Caki2 (cell line): ENCODE measurements at regions not wholly inside any gene's neighbourhood (a gene's known extent, or its start where the extent isn't known, plus 50 kb on each side); places are given as distances from the start of the nearest gene placed in this dataset.
"Not testable (repeated sequence)": the region's sequence is repeated elsewhere in the genome, so short reads cannot be mapped to it uniquely, and the experiment has no call there.

Experiments used
- DNase-seq: peaks from one replicate; pipeline ENCODE4 v3.0.0-alpha.2; 2015; ENCODE audit warnings: low read depth
- in situ Hi-C: cut with HindIII; loops from 2 replicates; pipeline ENCODE4 v1.10.0; 2016; ENCODE audit warnings: low sequenced_read_pairs, low pct_unique_long_range_greater_than_20kb, mixed read lengths

DNA sequence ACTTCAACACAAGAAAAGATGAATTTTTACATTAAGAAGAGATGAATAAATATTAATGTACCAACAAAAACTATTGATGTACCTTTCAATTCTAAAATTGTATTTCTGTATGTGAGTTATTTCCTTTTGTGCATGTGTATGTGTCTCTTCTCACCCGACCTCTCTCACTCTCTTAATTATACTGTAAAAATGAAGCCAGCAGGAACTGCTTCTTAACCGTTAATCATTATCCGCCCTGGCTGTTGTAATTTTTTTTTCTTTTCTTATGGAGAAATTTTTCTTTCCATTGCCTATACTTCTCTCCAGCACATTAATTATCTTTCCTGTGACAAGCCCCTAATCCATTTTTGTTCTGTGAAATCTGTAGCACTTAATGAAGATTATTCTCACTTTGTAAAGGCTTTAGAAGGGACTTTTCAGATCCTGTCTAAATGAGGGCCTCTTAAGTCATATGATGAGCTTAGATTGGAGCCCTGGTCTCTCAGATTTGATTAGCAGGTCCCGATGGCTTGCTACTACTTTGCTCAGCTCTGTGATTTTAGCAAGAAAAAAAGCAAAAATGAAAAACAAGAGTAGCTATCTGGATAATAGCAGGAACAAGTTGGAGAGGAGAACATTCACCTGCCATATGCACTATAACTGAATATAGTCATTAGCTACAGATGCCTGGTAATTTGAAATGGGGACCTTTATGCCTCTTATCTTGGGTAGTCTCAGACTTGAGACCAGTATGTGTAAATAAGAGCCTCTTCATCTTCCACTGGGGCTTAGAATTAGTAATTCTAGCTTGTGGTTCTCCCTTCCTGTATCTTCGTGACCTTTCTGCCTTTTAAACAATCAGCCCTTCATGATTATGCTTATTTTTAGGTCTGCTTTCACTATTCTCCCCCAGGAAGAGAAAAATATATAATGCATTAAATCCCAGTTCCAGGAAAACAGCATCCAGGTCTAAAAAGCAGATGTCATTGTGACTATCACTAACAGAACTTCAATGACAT lies 80.0 kb upstream of the COL1A2 start:
- in situ Hi-C loops = no loop called here
- no peak for DNase-seq

DNA sequence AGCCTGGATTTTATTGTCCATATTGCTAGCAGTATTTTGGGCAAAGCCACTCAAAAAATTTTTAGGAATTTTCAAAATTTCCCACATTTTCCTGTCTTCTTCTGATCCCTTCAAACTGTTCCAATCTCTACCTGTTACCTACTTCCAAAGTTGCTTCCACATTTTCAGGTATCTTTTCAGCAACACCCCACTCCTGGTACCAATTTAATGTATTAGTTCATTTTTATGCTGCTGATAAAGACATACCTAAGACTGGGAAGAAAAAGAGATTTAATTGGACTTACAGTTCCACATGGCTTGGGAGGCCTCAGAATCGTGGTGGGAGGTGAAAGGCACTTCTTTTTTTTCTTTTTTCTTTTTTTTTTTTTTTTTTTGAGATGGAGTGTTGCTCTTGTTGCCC lies 73.6 kb upstream of the COL1A2 start:
- DNase-seq, in situ Hi-C loops: not testable (repeated sequence)

DNA sequence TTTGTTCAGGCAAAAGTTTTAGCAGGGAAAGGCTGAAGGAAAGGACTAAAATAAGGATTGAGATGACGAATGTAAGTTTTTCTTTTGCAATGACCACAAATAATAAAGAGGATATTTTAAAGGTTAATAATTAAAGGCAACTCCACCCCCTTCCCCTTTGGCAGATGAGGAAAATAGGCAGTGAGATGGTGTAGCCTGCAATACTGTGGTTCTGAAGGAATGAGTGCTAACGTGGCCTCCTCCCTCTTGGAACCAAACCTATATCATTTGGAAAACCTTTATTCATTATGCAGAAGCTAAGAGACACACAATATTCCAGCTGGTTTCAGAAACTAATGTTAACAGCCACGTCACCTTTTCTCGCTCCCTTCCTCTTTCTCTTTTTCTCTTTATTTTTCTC lies 70.9 kb upstream of the COL1A2 start:
- DNase-seq = no peak
- in situ Hi-C loops = no loop called here

DNA sequence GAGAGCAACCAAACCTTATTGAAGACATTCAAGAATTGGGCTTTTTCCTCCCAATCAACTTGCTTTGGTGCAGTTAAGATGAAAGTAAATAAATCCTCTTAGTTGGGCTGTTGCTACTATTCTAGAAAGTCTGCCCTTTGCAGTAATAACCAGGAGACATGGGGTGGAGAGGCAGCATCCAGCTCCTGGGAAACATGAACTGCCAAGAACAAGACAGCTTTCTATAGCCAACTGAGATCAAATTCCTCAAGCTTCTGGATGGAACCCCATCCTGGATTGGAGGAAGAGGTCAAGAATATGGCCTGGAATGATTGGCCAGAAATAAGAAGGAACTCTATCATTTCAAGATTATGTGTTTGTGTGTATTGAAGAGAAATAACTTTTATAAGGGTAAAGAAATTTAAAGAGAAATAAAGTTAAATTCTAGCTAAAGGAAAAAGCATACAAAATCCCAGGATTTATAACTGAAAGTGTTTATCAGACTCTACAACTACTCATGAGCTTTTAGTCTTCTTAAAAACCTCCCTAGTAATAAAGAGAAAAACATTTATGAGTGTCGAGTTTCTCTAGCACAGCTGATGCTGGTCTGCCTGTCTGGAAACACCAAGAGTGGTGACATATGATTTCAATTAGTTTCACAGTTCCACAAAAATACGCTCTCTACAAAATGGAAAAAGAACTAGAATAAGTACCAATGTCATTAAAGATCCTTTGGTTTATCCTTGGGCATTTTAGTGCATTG lies 70.1 kb upstream of the COL1A2 start:
- in situ Hi-C loops = no loop called here
- no peak for DNase-seq

DNA sequence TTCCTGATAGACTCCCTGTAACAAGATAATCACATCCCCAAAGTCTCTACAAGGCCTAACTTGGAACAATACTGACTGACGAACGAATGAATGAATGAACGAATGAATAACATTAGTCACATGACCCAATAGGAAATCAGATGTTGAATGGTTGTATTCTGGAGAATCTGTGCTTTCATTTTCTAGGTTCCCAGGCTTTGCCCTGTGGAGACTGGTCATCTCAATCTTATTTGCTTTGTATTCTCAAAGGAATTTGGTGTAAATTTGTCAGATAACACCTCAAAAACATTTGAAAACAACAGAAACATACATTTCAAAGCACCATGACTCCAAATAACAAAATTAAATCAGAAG lies 69.6 kb upstream of the COL1A2 start:
- in situ Hi-C loops = no loop called here
- DNase-seq = no peak

DNA sequence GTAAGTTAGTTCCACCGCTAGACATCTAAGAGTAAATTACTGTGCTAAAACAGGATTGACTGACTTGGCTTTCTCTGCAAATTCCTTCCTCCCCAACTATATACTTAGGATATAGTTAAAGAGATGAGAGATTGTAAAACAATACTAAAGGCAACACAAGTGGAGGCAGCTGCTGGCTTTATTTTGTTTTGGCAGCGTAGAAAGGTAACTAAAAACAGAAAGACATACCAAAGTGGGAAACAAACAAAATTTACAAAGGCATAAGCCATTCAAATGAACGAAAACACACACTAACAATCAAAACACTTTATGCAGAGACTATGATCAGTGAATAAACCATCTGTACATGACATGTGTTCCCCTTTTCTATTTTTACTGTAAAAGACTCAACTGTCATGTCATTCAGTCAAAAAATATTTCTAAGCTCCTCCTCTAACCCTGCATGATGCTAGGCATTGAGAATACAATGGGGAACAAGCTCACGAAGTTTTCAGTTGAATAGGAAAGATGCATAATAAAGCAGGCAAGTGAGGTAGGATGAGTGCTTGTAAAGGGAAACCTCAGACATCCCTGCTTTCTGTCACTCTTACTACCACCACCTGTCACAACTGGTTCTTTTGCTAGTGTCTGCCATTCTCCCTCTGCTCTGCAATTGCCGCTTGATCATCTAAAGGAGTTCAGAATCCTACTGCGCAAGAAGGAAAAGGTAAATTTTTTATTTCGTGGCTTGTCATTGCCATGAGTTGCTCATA lies 64.2 kb upstream of the COL1A2 start:
- in situ Hi-C loops = no loop called here
- no peak for DNase-seq

DNA sequence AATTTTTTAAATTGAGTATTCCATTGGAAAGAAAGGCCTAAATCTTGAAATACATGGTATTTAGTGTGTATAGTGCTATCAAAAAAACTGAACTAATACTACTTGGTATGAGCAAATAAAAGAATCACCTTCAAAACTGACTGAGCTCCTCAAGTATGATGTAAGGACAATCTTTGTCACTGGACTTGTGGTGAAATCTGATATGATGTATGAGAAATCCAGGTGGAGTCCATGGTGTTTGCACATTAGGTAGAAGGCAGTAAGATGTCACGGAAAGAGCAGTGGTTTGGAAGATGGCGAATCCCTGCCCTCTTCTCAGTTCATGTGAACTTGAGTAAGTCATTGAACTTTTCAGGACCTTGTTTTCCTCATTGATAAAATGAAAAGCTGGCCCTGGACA lies 62.1 kb upstream of the COL1A2 start:
- no peak for DNase-seq

DNA sequence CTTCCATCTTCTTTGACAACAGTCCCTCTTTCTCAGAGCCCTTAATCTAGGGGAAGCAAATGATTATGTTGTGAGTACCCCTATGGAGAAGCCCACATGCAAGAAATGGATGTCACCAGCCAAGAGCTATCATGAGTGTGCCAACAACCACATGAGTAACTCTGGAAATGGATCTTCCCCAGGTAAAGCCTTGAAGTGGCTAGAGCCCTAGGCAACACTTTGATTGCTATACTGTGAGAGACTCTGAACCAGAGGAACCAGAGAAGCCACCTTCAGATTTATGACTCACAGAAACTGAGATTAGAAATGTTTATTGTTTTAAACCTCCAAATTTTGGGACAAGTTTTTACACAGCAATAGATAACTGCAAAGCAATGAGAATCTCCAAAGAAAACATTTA lies 60.9 kb upstream of the COL1A2 start:
- in situ Hi-C loops = no loop called here
- DNase-seq = no peak

More for the DNA sequence above, 62.1 kb upstream of the COL1A2 start:
- in situ Hi-C loops = no loop called here

DNA sequence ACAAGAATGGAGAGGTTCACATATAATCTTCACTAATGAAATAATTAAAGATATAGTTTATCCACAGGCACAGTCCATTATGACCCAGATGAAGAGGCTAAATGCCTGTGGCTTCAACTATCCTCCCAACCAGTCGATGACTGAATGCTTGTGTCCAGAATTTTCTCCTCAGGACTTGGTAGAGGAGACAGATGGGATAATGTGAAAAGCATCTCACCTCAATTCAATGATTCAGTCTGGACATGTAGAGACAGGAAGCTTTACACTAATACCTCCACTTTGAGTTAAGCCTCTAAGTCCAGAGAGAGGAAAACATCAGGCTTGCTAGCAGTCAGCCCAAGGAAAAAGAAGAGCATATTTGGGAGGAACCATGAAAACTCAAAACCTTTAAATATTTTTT lies 59.1 kb upstream of the COL1A2 start:
- no peak for DNase-seq
- in situ Hi-C loops = no loop called here

DNA sequence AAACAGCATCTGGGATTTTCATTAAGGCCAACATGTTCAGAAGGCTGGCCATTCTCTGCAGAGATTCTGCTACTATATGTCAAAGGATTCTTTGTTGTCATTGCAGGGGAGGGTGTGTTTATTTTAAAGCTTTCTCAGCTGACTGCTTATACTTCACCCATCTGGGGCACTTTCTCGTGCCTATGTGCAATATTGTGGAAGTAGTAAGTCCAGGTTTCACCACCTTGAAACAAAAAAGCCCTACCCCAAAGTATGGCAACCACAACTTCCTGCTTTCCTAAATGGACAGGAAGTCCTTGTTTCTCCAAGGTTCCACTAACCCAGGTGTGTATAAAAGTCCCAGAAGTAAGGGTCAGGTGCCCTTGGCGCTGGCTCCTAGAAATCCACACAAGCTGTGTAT lies 58.7 kb upstream of the COL1A2 start:
- in situ Hi-C loops = no loop called here
- no peak for DNase-seq

DNA sequence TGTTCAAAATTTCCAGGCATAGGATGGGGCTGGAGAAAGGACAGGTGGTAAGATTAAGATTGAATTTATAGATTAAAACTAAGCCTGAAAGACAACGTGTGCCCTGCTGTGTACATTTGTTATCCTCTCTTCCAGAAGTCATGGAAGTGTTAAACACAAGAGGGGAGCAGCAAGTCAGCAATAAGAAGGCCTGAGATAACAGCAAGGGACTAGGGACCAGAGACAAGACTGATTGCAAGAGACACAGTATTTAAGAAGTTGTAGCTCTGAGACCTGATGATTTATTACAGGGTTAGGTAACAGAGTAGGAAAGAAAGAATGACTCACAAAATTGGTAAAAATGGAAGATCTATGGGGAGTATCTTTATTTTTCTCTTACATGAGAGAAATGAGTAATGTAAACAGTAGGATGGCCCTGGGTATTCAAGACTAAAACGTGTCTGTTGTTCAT lies 55.7 kb upstream of the COL1A2 start:
- DNase-seq = no peak
- in situ Hi-C loops = no loop called here

DNA sequence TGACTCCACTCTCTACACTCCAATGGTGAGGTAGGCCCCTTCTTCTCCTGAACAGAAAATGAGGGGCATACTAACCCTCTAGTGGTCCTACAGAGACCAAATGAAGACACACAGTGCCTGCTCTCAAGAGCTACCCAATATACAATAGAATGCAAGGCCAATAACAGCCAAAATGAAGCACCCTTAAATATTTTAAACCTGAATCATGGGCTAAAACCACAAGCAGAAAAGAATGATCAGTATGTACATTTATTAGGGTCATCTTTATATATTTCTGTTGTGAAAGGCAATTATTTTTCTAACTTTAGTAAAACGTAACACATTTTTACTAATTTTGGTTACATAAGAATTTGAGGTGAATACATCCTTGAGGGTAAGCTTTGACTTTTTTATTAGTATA lies 49.9 kb upstream of the COL1A2 start:
- in situ Hi-C loops = no loop called here
- DNase-seq = no peak
